ENCODE measurements at regions not wholly inside any gene's neighbourhood (a gene's known extent, or its start where the extent isn't known, plus 50 kb on each side); places are given as distances from the start of the nearest gene placed in this dataset.

- TF ChIP-seq CTCF (conservative IDR thresholded peaks at IDR 0.05; ENCODE audit: low read length) = no peak
- no peak for TF ChIP-seq EZH2phosphoT487 (IDR thresholded peaks at IDR 0.05; ENCODE audit: borderline replicate concordance)
Measured at GRCh38 chr4:97457253-97457652, 686.0 kb downstream of the STPG2 start.
